ENCODE measurements at regions not wholly inside any gene's neighbourhood (a gene's known extent, or its start where the extent isn't known, plus 50 kb on each side); places are given as distances from the start of the nearest gene placed in this dataset.

GRCh38 chr11:92591521-92591920 is 366.9 kb downstream of the FAT3 start:
- no peaks in the 10 kb centered on the region for H3K9me3 ChIP-seq (ENCODE audit: insufficient read depth in 2 of 2, low read depth in 1 of 2, low read length in 1 of 2)
- H2BK15ac ChIP-seq (ENCODE audit: low read length): no peak overlapping the region
- 80% methylated on average over 2 of the region's 2 CpGs; no CpG with 5 or more reads in 1 of the 2 experiments for WGBS, 2 experiments (ENCODE audit: extremely low coverage in 1 of 2, insufficient coverage in 1 of 2, insufficient read length in 1 of 2, insufficient replicate concordance in 2 of 2, low coverage in 1 of 2, low lambda C conversion rate in 2 of 2, missing lambda C conversion rate in 1 of 2)
- H3K4me1 ChIP-seq (replicated peaks in 1 of 4; ENCODE audit: control insufficient read depth in 3 of 4, insufficient read depth in 4 of 4, low read length in 3 of 4): no peaks in the 10 kb centered on the region
- H2AFZ ChIP-seq (ENCODE audit: low read length): no peak overlapping the region
- DNase-seq (ENCODE audit: low read depth in 1 of 2, low spot score in 2 of 2) (no peak), FAIRE-seq (no peak)
- no peak overlapping the region for H3K4me2 ChIP-seq (ENCODE audit: insufficient read depth in 1 of 2, low read depth in 2 of 2, low read length in 2 of 2)
- POLR2A ChIA-PET (ENCODE audit: partially characterized antibody): no interaction called here
- H3K9ac ChIP-seq (replicated peaks in 1 of 4; ENCODE audit: extremely low read depth in 1 of 4, low read depth in 3 of 4, low read length in 3 of 4): no peak overlapping the region
- H4K8ac ChIP-seq (ENCODE audit: extremely low read depth, insufficient read depth, low read length): no peak overlapping the region
- H3K14ac ChIP-seq (ENCODE audit: insufficient read length): no peak overlapping the region
- no peak overlapping the region for H2BK12ac ChIP-seq (ENCODE audit: low read depth, low read length)
- no peak overlapping the region for H3K18ac ChIP-seq (ENCODE audit: extremely low read depth, low read length)
- no peak overlapping the region for H2AK5ac ChIP-seq (ENCODE audit: low read depth, low read length)
- H3K4me3 ChIP-seq (ENCODE audit: extremely low read depth in 1 of 4, insufficient read depth in 2 of 4, low read depth in 3 of 4, low read length in 4 of 4): no peak overlapping the region
- no peak overlapping the region for H2BK20ac ChIP-seq (ENCODE audit: low read length)
- CTCF ChIA-PET (ENCODE audit: partially characterized antibody): interaction anchor here (1.4 kb wide), 1 partner anchor 11 kb away, joined by 4 read pairs; no protein-coding TSS in a partner anchor
- H3K56ac ChIP-seq (replicated peaks; ENCODE audit: insufficient read length, low read depth, low read length): no peak overlapping the region
- no peak overlapping the region for H3K27ac ChIP-seq (ENCODE audit: low read depth, low read length)
- no peaks in the 10 kb centered on the region for H3K36me3 ChIP-seq (ENCODE audit: control insufficient read depth in 2 of 4, insufficient read depth in 4 of 4, low read length in 3 of 4)
- no peak overlapping the region for H4K5ac ChIP-seq (ENCODE audit: insufficient read length, low read depth, low read length)
- H3K27me3 ChIP-seq (replicated peaks in 1 of 4; ENCODE audit: control insufficient read depth in 3 of 4, extremely low read depth in 1 of 4, insufficient read depth in 3 of 4, low read length in 3 of 4): no peaks in the 10 kb centered on the region
- no peak overlapping the region for H3K23ac ChIP-seq (ENCODE audit: insufficient read length)
- no peak overlapping the region for H3K4ac ChIP-seq (replicated peaks; ENCODE audit: insufficient read length, low read depth, low read length)
- H2BK5ac ChIP-seq (ENCODE audit: low read depth, low read length): no peak overlapping the region
- no peaks in the 10 kb centered on the region for H3K79me1 ChIP-seq (ENCODE audit: low read depth, low read length)
- no peaks in the 10 kb centered on the region for H3K23me2 ChIP-seq (ENCODE audit: low read depth, low read length)
- no peaks in the 10 kb centered on the region for H4K20me1 ChIP-seq (replicated peaks in 1 of 2; ENCODE audit: control insufficient read depth in 1 of 2, insufficient read depth in 2 of 2, low read length in 2 of 2)
- no peak overlapping the region for H4K91ac ChIP-seq (replicated peaks; ENCODE audit: insufficient read length, low read length)
- no peaks in the 10 kb centered on the region for H3K79me2 ChIP-seq (ENCODE audit: control insufficient read depth in 1 of 2, insufficient read depth in 2 of 2, low read length in 2 of 2)
- TF ChIP-seq E2F6 (IDR thresholded peaks at IDR 0.05) (no peak), BRCA1 (IDR thresholded peaks at IDR 0.05; ENCODE audit: low read depth, low read length) (no peak), CTBP2 (IDR thresholded peaks at IDR 0.05; ENCODE audit: borderline replicate concordance, insufficient read depth, insufficient read length, low read length) (no peak), ATF2 (IDR thresholded peaks at IDR 0.05; ENCODE audit: low read length) (no peak), SP1 (IDR thresholded peaks at IDR 0.05; ENCODE audit: low read depth, low read length) (no peak), CREB1 (IDR thresholded peaks at IDR 0.05) (no peak), EZH2 (IDR thresholded peaks at IDR 0.05; ENCODE audit: low read depth, low read length, severe bottlenecking) (no peak)
- H2BK120ac ChIP-seq (replicated peaks; ENCODE audit: low read depth, low read length): no peak overlapping the region
